ENCODE measurements at regions not wholly inside any gene's neighbourhood (a gene's known extent, or its start where the extent isn't known, plus 50 kb on each side); places are given as distances from the start of the nearest gene placed in this dataset.

GRCh38 chr15:31452595-31453557 lies 126.2 kb downstream of the KLF13 start:
- H3K36me3 ChIP-seq (ENCODE audit: insufficient read depth, low read length): no peaks in the 10 kb centered on the region
- H3K27me3 Mint-ChIP-seq (ENCODE audit: low read depth, unreplicated experiment): no peaks in the 10 kb centered on the region
- no peak overlapping the region for H3K4me2 ChIP-seq (ENCODE audit: low read length)
- H2AFZ ChIP-seq (ENCODE audit: low read depth, low read length): no peak overlapping the region
- H3K9ac ChIP-seq (ENCODE audit: low read length): no peak overlapping the region
- H4K20me1 ChIP-seq (ENCODE audit: insufficient read depth, low read length): no peaks in the 10 kb centered on the region
- FAIRE-seq (no peak), DNase-seq (ENCODE audit: low read depth) (no peak)
- no peak overlapping the region for H3K27ac ChIP-seq (ENCODE audit: low read depth, low read length)
- no peak overlapping the region for H3K27ac Mint-ChIP-seq (ENCODE audit: unreplicated experiment)
- no peak overlapping the region for H3K4me3 Mint-ChIP-seq (ENCODE audit: unreplicated experiment)
- no peaks in the 10 kb centered on the region for H3K27me3 ChIP-seq (ENCODE audit: insufficient read depth, low read length)
- peaks cover 11% of the 10 kb centered on the region for H3K9me3 Mint-ChIP-seq (ENCODE audit: unreplicated experiment)
- peaks cover 18% of the 10 kb centered on the region for H3K4me1 Mint-ChIP-seq (ENCODE audit: low read depth, unreplicated experiment)
- H3K36me3 Mint-ChIP-seq (ENCODE audit: low read depth, unreplicated experiment): no peaks in the 10 kb centered on the region
- H3K4me1 ChIP-seq (ENCODE audit: insufficient read depth, low read length): peaks cover 9% of the 10 kb centered on the region
- no peak overlapping the region for H3K4me3 ChIP-seq (ENCODE audit: insufficient read depth, low read depth, low read length)
- TF ChIP-seq, protein P1, sequence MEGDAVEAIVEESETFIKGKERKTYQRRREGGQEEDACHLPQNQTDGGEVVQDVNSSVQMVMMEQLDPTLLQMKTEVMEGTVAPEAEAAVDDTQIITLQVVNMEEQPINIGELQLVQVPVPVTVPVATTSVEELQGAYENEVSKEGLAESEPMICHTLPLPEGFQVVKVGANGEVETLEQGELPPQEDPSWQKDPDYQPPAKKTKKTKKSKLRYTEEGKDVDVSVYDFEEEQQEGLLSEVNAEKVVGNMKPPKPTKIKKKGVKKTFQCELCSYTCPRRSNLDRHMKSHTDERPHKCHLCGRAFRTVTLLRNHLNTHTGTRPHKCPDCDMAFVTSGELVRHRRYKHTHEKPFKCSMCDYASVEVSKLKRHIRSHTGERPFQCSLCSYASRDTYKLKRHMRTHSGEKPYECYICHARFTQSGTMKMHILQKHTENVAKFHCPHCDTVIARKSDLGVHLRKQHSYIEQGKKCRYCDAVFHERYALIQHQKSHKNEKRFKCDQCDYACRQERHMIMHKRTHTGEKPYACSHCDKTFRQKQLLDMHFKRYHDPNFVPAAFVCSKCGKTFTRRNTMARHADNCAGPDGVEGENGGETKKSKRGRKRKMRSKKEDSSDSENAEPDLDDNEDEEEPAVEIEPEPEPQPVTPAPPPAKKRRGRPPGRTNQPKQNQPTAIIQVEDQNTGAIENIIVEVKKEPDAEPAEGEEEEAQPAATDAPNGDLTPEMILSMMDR (IDR thresholded peaks at IDR 0.05; ENCODE audit: insufficient read depth, low read depth, low read length): no peak
- TF ChIP-seq EZH2 (IDR thresholded peaks at IDR 0.05; ENCODE audit: insufficient read depth, low read length): no peak
- no peaks in the 10 kb centered on the region for H3K79me2 ChIP-seq (ENCODE audit: insufficient read depth, low read length)
- no peaks in the 10 kb centered on the region for H3K9me3 ChIP-seq (ENCODE audit: insufficient read depth, low read depth, low read length)

DNA sequence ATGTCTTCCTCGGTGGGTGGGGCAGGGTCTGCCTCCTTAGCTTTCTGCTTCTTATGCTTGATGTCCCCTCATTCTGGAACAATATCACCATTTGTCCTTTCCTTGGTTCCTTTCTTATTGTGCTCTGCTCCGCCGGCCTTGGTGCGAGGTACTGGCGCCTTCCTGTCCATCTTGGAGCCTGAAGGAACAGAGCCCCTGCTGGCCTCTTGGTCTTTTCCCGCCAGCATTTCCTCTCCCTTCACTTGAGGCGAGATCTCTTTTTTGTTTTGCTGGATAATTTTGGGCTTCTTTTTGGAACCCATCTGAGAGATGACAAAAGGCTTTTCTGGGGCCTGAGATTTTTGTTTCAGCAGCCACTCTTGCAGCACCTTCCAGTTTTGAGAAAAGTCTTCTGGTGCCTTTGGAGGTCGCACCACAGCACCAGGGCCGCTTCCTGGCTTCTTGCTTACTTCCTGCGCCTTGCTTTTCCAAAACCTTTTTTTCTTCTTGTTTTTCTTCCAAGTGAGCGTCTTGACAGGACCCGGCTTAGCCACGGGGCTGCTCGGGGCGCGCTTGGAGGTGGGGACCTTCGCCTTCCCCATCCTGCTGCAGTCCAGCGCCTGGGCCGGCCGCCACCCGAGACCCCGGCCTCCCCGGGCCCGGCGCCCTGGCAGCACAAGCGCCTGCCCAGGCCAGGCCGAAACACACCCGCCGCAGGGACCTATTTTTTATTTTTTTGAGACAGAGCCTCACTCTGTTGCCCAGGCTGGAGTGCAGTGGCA lies 127.1 kb downstream of the KLF13 start:
- FAIRE-seq: no peak
- no peak for TF ChIP-seq EZH2 (IDR thresholded peaks at IDR 0.05; ENCODE audit: insufficient read depth, low read length)
- TF ChIP-seq, protein P1 (IDR thresholded peaks at IDR 0.05; ENCODE audit: insufficient read depth, low read depth, low read length): no peak
- H2AFZ ChIP-seq (ENCODE audit: low read depth, low read length): no peak overlapping the region

More for the DNA sequence above, 127.1 kb downstream of the KLF13 start:
- H4K20me1 ChIP-seq (ENCODE audit: insufficient read depth, low read length): no peaks in the 10 kb centered on the region
- H3K9me3 ChIP-seq (ENCODE audit: insufficient read depth, low read depth, low read length): no peaks in the 10 kb centered on the region
- H3K79me2 ChIP-seq (ENCODE audit: insufficient read depth, low read length): no peaks in the 10 kb centered on the region
- Mint-ChIP-seq H3K9me3 (ENCODE audit: unreplicated experiment) (peaks cover 11% of the 10 kb centered on the region), H3K36me3 (ENCODE audit: low read depth, unreplicated experiment) (no peaks in the 10 kb centered on the region), H3K4me1 (ENCODE audit: low read depth, unreplicated experiment) (peaks cover 23% of the 10 kb centered on the region), H3K27me3 (ENCODE audit: low read depth, unreplicated experiment) (no peaks in the 10 kb centered on the region), H3K4me3 (ENCODE audit: unreplicated experiment) (no peak overlapping the region), H3K27ac (ENCODE audit: unreplicated experiment) (no peak overlapping the region)
- no peak overlapping the region for H3K27ac ChIP-seq (ENCODE audit: low read depth, low read length)
- peaks cover 12% of the 10 kb centered on the region for H3K4me1 ChIP-seq (ENCODE audit: insufficient read depth, low read length)
- H3K27me3 ChIP-seq (ENCODE audit: insufficient read depth, low read length): no peaks in the 10 kb centered on the region
- DNase-seq (ENCODE audit: low read depth): no peak
- no peak overlapping the region for H3K9ac ChIP-seq (ENCODE audit: low read length)
- no peak overlapping the region for H3K4me3 ChIP-seq (ENCODE audit: insufficient read depth, low read depth, low read length)
- no peak overlapping the region for H3K4me2 ChIP-seq (ENCODE audit: low read length)
- H3K36me3 ChIP-seq (ENCODE audit: insufficient read depth, low read length): no peaks in the 10 kb centered on the region
